NOMO-1 (cell line): ENCODE measurements at regions not wholly inside any gene's neighbourhood (a gene's known extent, or its start where the extent isn't known, plus 50 kb on each side); places are given as distances from the start of the nearest gene placed in this dataset.
"Not testable (repeated sequence)": the region's sequence is repeated elsewhere in the genome, so short reads cannot be mapped to it uniquely, and the experiment has no call there.

Experiments used
- DNase-seq, 2 experiments: peaks; one replicate each; lab custom pipeline; 2025; ENCODE audit not compliant: unreplicated experiment in 2 of 2; lab: John Stamatoyannopoulos, UW

- no peak for DNase-seq
These were observed 613.1 kb upstream of the ADGRL2 start for GRCh38 chr1:81187635-81188034.

- DNase-seq: no peak
These were observed 614.5 kb upstream of the ADGRL2 start for GRCh38 chr1:81186261-81186660.

- DNase-seq: no peak
These were observed 617.2 kb upstream of the ADGRL2 start for GRCh38 chr1:81183553-81183952.

GRCh38 chr1:81183051-81183450, 617.7 kb upstream of the ADGRL2 start:
- DNase-seq: peak in 1 of 2 experiments; percentile 15

GRCh38 chr1:81179242-81179641, 621.5 kb upstream of the ADGRL2 start:
- DNase-seq: no peak

- not testable (repeated sequence) for DNase-seq
These were observed 622.2 kb upstream of the ADGRL2 start for GRCh38 chr1:81178431-81179093.

GRCh38 chr1:81174811-81175476, 625.8 kb upstream of the ADGRL2 start:
- DNase-seq: no peak

GRCh38 chr1:81174052-81174451, 626.7 kb upstream of the ADGRL2 start:
- DNase-seq: no peak

GRCh38 chr1:81172483-81172882, 628.3 kb upstream of the ADGRL2 start:
- no peak for DNase-seq

GRCh38 chr1:81170721-81171120, 630.0 kb upstream of the ADGRL2 start:
- no peak for DNase-seq

GRCh38 chr1:81165963-81166362, 634.8 kb upstream of the ADGRL2 start:
- no peak for DNase-seq

- no peak for DNase-seq
These were observed 640.0 kb upstream of the ADGRL2 start for GRCh38 chr1:81160696-81161095.

GRCh38 chr1:81158592-81158991, 642.1 kb upstream of the ADGRL2 start:
- DNase-seq: no peak

GRCh38 chr1:81157686-81158085, 643.0 kb upstream of the ADGRL2 start:
- DNase-seq: no peak

GRCh38 chr1:81156887-81157286, 643.8 kb upstream of the ADGRL2 start:
- no peak for DNase-seq

- DNase-seq: no peak
These were observed 645.6 kb upstream of the ADGRL2 start for GRCh38 chr1:81155131-81155530.

GRCh38 chr1:81151206-81151605, 649.5 kb upstream of the ADGRL2 start:
- DNase-seq: no peak

GRCh38 chr1:81149649-81150325, 650.9 kb upstream of the ADGRL2 start:
- no peak for DNase-seq

GRCh38 chr1:81144240-81144825, 656.4 kb upstream of the ADGRL2 start:
- DNase-seq: no peak

- no peak for DNase-seq
These were observed 658.5 kb upstream of the ADGRL2 start for GRCh38 chr1:81142099-81142826.

- DNase-seq: no peak
These were observed 665.2 kb upstream of the ADGRL2 start for GRCh38 chr1:81135524-81135923.
